Astrocyte (in vitro differentiated cells and primary cell): ENCODE measurements at regions not wholly inside any gene's neighbourhood (a gene's known extent, or its start where the extent isn't known, plus 50 kb on each side); places are given as distances from the start of the nearest gene placed in this dataset.

ENCODE experiments used
- DNase-seq: peaks from one replicate; pipeline ENCODE4 v3.0.0-alpha.2; 2010; ENCODE audit warnings: low read depth
- FAIRE-seq: peaks from 2 replicates; lab custom pipeline; 2011; peaks lifted over from hg19 to GRCh38; lab: Jason Lieb, UNC
- H2AFZ ChIP-seq: 2 replicates; pipeline ENCODE4 v1.6.0; 2012; ENCODE audit warnings: low read depth, low read length, inconsistent platforms
- H3K27ac ChIP-seq: 2 replicates; pipeline ENCODE4 v1.5.1; 2011; ENCODE audit warnings: low read depth, low read length, inconsistent platforms
- H3K27me3 ChIP-seq: 2 replicates; pipeline ENCODE4 v1.6.0; 2011; ENCODE audit warnings: low read length, inconsistent platforms; ENCODE audit not compliant: insufficient read depth
- H3K36me3 ChIP-seq: 2 replicates; pipeline ENCODE4 v1.5.1; 2011; ENCODE audit warnings: low read length, inconsistent platforms; ENCODE audit not compliant: insufficient read depth
- H3K4me1 ChIP-seq: 2 replicates; pipeline ENCODE4 v1.5.1; 2011; ENCODE audit warnings: low read length, inconsistent platforms; ENCODE audit not compliant: insufficient read depth
- H3K4me2 ChIP-seq: 2 replicates; pipeline ENCODE4 v1.6.0; 2012; ENCODE audit warnings: low read length, inconsistent platforms
- H3K4me3 ChIP-seq: 2 replicates; pipeline ENCODE4 v1.5.1; 2011; ENCODE audit warnings: low read depth, mild to moderate bottlenecking, low read length, inconsistent platforms; ENCODE audit not compliant: insufficient read depth
- H3K79me2 ChIP-seq: 2 replicates; pipeline ENCODE4 v1.6.0; 2012; ENCODE audit warnings: mild to moderate bottlenecking, low read length, inconsistent platforms; ENCODE audit not compliant: insufficient read depth
- H3K9ac ChIP-seq: 2 replicates; pipeline ENCODE4 v1.6.0; 2012; ENCODE audit warnings: mild to moderate bottlenecking, low read length, inconsistent platforms
- H3K9me3 ChIP-seq: 2 replicates; pipeline ENCODE4 v1.5.1; 2012; ENCODE audit warnings: low read depth, mild to moderate bottlenecking, low read length, inconsistent platforms; ENCODE audit not compliant: insufficient read depth
- H4K20me1 ChIP-seq: 2 replicates; pipeline ENCODE4 v1.6.0; 2012; ENCODE audit warnings: low read length, inconsistent platforms; ENCODE audit not compliant: insufficient read depth
- H3K27ac Mint-ChIP-seq: one replicate; pipeline ENCODE4 v1.8.0; 2021; ENCODE audit warnings: mild to moderate bottlenecking, mixed read lengths; ENCODE audit not compliant: unreplicated experiment
- H3K27me3 Mint-ChIP-seq: one replicate; pipeline ENCODE4 v1.8.0; 2021; ENCODE audit warnings: low read depth, mixed read lengths; ENCODE audit not compliant: unreplicated experiment
- H3K36me3 Mint-ChIP-seq: one replicate; pipeline ENCODE4 v1.8.0; 2021; ENCODE audit warnings: low read depth, mixed read lengths; ENCODE audit not compliant: unreplicated experiment
- H3K4me1 Mint-ChIP-seq: one replicate; pipeline ENCODE4 v1.8.0; 2021; ENCODE audit warnings: low read depth, mixed read lengths; ENCODE audit not compliant: unreplicated experiment
- H3K4me3 Mint-ChIP-seq: one replicate; pipeline ENCODE4 v1.8.0; 2021; ENCODE audit warnings: mild to moderate bottlenecking, moderate library complexity, mixed read lengths; ENCODE audit not compliant: unreplicated experiment
- H3K9me3 Mint-ChIP-seq: one replicate; pipeline ENCODE4 v1.8.0; 2021; ENCODE audit warnings: mild to moderate bottlenecking, mixed read lengths; ENCODE audit not compliant: unreplicated experiment
- CTCF ChIP-seq: IDR thresholded peaks from 2 replicates; pipeline ENCODE4 v1.5.1; 2011; ENCODE audit warnings: low read depth, mild to moderate bottlenecking, inconsistent platforms, low read length, moderate library complexity; ENCODE audit not compliant: insufficient read depth
- EZH2 ChIP-seq: IDR thresholded peaks from 2 replicates; pipeline ENCODE4 v1.6.1; 2012; ENCODE audit warnings: mild to moderate bottlenecking, low read length, inconsistent platforms; ENCODE audit not compliant: insufficient read depth

GRCh38 chr18:78378983-78379382 lies 600.6 kb upstream of the SALL3 start:
- Histone ChIP-seq H3K9me3 (peaks cover 4% of the 10 kb centered on the region), H4K20me1 (no peaks in the 10 kb centered on the region), H3K4me1 (no peaks in the 10 kb centered on the region), H3K9ac (no peak overlapping the region), H3K79me2 (no peaks in the 10 kb centered on the region), H3K4me2 (no peak overlapping the region), H2AFZ (no peak overlapping the region), H3K27me3 (no peaks in the 10 kb centered on the region), H3K4me3 (no peak overlapping the region), H3K36me3 (no peaks in the 10 kb centered on the region), H3K27ac (no peak overlapping the region)
- Mint-ChIP-seq H3K36me3 (no peaks in the 10 kb centered on the region), H3K27ac (no peak overlapping the region), H3K9me3 (peaks cover 12% of the 10 kb centered on the region), H3K4me3 (no peak overlapping the region), H3K4me1 (no peaks in the 10 kb centered on the region), H3K27me3 (no peaks in the 10 kb centered on the region)
- no peak for TF ChIP-seq CTCF
- TF ChIP-seq EZH2: no peak
- FAIRE-seq (no peak), DNase-seq (no peak)

- TF ChIP-seq CTCF (no peak), EZH2 (no peak)
- H3K9me3 Mint-ChIP-seq: peaks cover 28% of the 10 kb centered on the region
- H3K36me3 Mint-ChIP-seq: no peaks in the 10 kb centered on the region
- H3K27ac ChIP-seq: no peak overlapping the region
- no peaks in the 10 kb centered on the region for H4K20me1 ChIP-seq
- H3K9me3 ChIP-seq: peaks cover 1% of the 10 kb centered on the region
- H3K9ac ChIP-seq: no peak overlapping the region
- H3K27ac Mint-ChIP-seq: no peak overlapping the region
- no peak overlapping the region for H3K4me2 ChIP-seq
- no peak overlapping the region for H3K4me3 Mint-ChIP-seq
- H3K4me1 ChIP-seq: no peaks in the 10 kb centered on the region
- H3K4me3 ChIP-seq: no peak overlapping the region
- H3K4me1 Mint-ChIP-seq: no peaks in the 10 kb centered on the region
- H2AFZ ChIP-seq: no peak overlapping the region
- DNase-seq: no peak
- H3K36me3 ChIP-seq: no peaks in the 10 kb centered on the region
- no peak for FAIRE-seq
- H3K27me3 Mint-ChIP-seq: no peaks in the 10 kb centered on the region
- no peaks in the 10 kb centered on the region for H3K27me3 ChIP-seq
- H3K79me2 ChIP-seq: no peaks in the 10 kb centered on the region
These were observed 589.2 kb upstream of the SALL3 start for GRCh38 chr18:78390348-78390951.

- TF ChIP-seq CTCF (no peak), EZH2 (no peak)
- Histone ChIP-seq H3K27me3 (no peaks in the 10 kb centered on the region), H3K27ac (no peak overlapping the region), H3K4me3 (no peak overlapping the region), H3K9ac (no peak overlapping the region), H3K79me2 (no peaks in the 10 kb centered on the region), H3K9me3 (peaks cover 4% of the 10 kb centered on the region), H3K4me1 (no peaks in the 10 kb centered on the region), H3K4me2 (no peak overlapping the region), H2AFZ (no peak overlapping the region), H4K20me1 (no peaks in the 10 kb centered on the region), H3K36me3 (no peaks in the 10 kb centered on the region)
- Mint-ChIP-seq H3K4me3 (no peak overlapping the region), H3K9me3 (peaks cover 30% of the 10 kb centered on the region), H3K4me1 (no peaks in the 10 kb centered on the region), H3K27ac (no peak overlapping the region), H3K27me3 (no peaks in the 10 kb centered on the region), H3K36me3 (no peaks in the 10 kb centered on the region)
- DNase-seq (no peak), FAIRE-seq (no peak)
These were observed 588.7 kb upstream of the SALL3 start for GRCh38 chr18:78390952-78391348.
